ENCODE measurements at regions not wholly inside any gene's neighbourhood (a gene's known extent, or its start where the extent isn't known, plus 50 kb on each side); places are given as distances from the start of the nearest gene placed in this dataset.
A peak's percentile ranks its signal among the peaks of the same experiment; 100 is the strongest.

DNA sequence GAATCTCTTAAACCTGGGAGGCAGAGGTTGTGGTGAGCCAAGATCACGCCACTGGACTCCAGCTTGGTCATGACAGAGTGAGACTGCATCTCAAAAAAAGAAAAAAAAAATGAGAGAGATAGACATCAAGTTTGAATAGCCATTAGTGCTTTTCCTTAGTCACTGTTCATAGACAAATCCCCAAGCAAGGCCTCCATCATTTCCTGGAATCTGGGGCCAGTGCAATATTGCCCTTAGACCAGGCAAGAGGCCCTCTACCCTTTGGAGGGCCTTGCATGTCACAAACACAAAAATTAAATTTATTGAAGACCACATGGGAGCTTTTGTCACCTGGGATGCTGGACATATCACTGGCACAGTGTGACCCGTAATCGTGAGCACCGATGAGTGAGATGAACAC, 141.5 kb downstream of the B3GNT2 start (continued):
- no peak for TF ChIP-seq ZNF778 (CRISPR knock-in tag; IDR thresholded peaks at IDR 0.05)
- TF ChIP-seq, protein P1, sequence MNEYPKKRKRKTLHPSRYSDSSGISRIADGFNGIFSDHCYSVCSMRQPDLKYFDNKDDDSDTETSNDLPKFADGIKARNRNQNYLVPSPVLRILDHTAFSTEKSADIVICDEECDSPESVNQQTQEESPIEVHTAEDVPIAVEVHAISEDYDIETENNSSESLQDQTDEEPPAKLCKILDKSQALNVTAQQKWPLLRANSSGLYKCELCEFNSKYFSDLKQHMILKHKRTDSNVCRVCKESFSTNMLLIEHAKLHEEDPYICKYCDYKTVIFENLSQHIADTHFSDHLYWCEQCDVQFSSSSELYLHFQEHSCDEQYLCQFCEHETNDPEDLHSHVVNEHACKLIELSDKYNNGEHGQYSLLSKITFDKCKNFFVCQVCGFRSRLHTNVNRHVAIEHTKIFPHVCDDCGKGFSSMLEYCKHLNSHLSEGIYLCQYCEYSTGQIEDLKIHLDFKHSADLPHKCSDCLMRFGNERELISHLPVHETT (CRISPR knock-in tag; conservative IDR thresholded peaks at IDR 0.05 in 1 of 2, IDR thresholded peaks at IDR 0.05 in 1 of 2): peak in 1 of 2 experiments; percentile 63; a peak in 1 of 4 replicates
- TF ChIP-seq NFE2 (IDR thresholded peaks at IDR 0.05; ENCODE audit: low read depth): peak; percentile 77
- no peak for TF ChIP-seq CC2D1A (IDR thresholded peaks at IDR 0.05)
- TF ChIP-seq ZNF316 (IDR thresholded peaks at IDR 0.05): peak; percentile 70
- no peak for TF ChIP-seq GATAD2B (IDR thresholded peaks at IDR 0.05; ENCODE audit: borderline replicate concordance)
- TF ChIP-seq DPF2 (IDR thresholded peaks at IDR 0.05): peak; percentile 53; the same call in 1 of the 2 replicates
- TF ChIP-seq PPARD (CRISPR knock-in tag; IDR thresholded peaks at IDR 0.05): no peak
- TF ChIP-seq ZNF766 (CRISPR knock-in tag; conservative IDR thresholded peaks at IDR 0.05): peak; percentile 60; the same call in 1 of the 2 replicates
- no peak for TF ChIP-seq BCL6 (CRISPR knock-in tag; IDR thresholded peaks at IDR 0.05)
- TF ChIP-seq NELFE (IDR thresholded peaks at IDR 0.05; ENCODE audit: insufficient read depth, insufficient read length): no peak
- peak; percentile 43; the same call in 1 of the 2 replicates for TF ChIP-seq EP300 (IDR thresholded peaks at IDR 0.05; ENCODE audit: low read length)
- TF ChIP-seq ZNF764 (CRISPR knock-in tag; IDR thresholded peaks at IDR 0.05; ENCODE audit: low read depth): no peak
- TF ChIP-seq CXXC5 (CRISPR knock-in tag; IDR thresholded peaks at IDR 0.05): peak; percentile 27; the same call in 1 of the 2 replicates
- TF ChIP-seq SPI1 (IDR thresholded peaks at IDR 0.05; ENCODE audit: borderline replicate concordance, low read depth, low read length): no peak
- TF ChIP-seq HEY1 (CRISPR knock-in tag; IDR thresholded peaks at IDR 0.05; ENCODE audit: borderline replicate concordance): no peak
- TF ChIP-seq, protein P2, sequence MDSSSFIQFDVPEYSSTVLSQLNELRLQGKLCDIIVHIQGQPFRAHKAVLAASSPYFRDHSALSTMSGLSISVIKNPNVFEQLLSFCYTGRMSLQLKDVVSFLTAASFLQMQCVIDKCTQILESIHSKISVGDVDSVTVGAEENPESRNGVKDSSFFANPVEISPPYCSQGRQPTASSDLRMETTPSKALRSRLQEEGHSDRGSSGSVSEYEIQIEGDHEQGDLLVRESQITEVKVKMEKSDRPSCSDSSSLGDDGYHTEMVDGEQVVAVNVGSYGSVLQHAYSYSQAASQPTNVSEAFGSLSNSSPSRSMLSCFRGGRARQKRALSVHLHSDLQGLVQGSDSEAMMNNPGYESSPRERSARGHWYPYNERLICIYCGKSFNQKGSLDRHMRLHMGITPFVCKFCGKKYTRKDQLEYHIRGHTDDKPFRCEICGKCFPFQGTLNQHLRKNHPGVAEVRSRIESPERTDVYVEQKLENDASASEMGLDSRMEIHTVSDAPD (CRISPR knock-in tag; IDR thresholded peaks at IDR 0.05): no peak
- TF ChIP-seq BACH1 (tag; IDR thresholded peaks at IDR 0.05): peak; percentile 30; the same call in 1 of the 2 replicates
- TF ChIP-seq C11orf30 (IDR thresholded peaks at IDR 0.05; ENCODE audit: low read depth): peak; percentile 82
- TF ChIP-seq, protein P3, sequence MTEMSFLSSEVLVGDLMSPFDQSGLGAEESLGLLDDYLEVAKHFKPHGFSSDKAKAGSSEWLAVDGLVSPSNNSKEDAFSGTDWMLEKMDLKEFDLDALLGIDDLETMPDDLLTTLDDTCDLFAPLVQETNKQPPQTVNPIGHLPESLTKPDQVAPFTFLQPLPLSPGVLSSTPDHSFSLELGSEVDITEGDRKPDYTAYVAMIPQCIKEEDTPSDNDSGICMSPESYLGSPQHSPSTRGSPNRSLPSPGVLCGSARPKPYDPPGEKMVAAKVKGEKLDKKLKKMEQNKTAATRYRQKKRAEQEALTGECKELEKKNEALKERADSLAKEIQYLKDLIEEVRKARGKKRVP (CRISPR knock-in tag; IDR thresholded peaks at IDR 0.05): peak; percentile 32; the same call in 1 of the 2 replicates
- no peak for TF ChIP-seq SRSF3 (IDR thresholded peaks at IDR 0.05; ENCODE audit: insufficient read depth, low read length)
- TF ChIP-seq, protein P4, sequence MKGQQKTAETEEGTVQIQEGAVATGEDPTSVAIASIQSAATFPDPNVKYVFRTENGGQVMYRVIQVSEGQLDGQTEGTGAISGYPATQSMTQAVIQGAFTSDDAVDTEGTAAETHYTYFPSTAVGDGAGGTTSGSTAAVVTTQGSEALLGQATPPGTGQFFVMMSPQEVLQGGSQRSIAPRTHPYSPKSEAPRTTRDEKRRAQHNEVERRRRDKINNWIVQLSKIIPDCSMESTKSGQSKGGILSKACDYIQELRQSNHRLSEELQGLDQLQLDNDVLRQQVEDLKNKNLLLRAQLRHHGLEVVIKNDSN (CRISPR knock-in tag; IDR thresholded peaks at IDR 0.05): no peak
- TF ChIP-seq, protein P5, sequence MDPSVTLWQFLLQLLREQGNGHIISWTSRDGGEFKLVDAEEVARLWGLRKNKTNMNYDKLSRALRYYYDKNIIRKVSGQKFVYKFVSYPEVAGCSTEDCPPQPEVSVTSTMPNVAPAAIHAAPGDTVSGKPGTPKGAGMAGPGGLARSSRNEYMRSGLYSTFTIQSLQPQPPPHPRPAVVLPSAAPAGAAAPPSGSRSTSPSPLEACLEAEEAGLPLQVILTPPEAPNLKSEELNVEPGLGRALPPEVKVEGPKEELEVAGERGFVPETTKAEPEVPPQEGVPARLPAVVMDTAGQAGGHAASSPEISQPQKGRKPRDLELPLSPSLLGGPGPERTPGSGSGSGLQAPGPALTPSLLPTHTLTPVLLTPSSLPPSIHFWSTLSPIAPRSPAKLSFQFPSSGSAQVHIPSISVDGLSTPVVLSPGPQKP (CRISPR knock-in tag; IDR thresholded peaks at IDR 0.05): no peak
- no peak for TF ChIP-seq STAT5B (CRISPR knock-in tag; IDR thresholded peaks at IDR 0.05)
- TF ChIP-seq KDM2B (CRISPR knock-in tag; IDR thresholded peaks at IDR 0.05): no peak
- TF ChIP-seq TRIM28 (IDR thresholded peaks at IDR 0.05): no peak
- TF ChIP-seq CBX3 (IDR thresholded peaks at IDR 0.05; ENCODE audit: borderline replicate concordance in 1 of 2, low read length in 2 of 2): no peak
